DOHH2 (cell line): ENCODE measurements at regions not wholly inside any gene's neighbourhood (a gene's known extent, or its start where the extent isn't known, plus 50 kb on each side); places are given as distances from the start of the nearest gene placed in this dataset.

Experiments
- EZH2phosphoT487 ChIP-seq: fragments of 200-600 bp; sonication (generic); IDR thresholded peaks from 2 replicates; pipeline ENCODE4 v1.6.1; 2017; ENCODE audit warnings: borderline replicate concordance, mild to moderate bottlenecking, antibody characterized with exemption, low read length, moderate library complexity, mixed read lengths
- TF ChIP-seq, protein P1 (sequence below): fragments of 200-600 bp; sonication (generic); IDR thresholded peaks from one replicate; pipeline ENCODE4 v1.5.1; 2014; ENCODE audit warnings: antibody characterized with exemption, mild to moderate bottlenecking, low read depth, low read length; ENCODE audit not compliant: poor library complexity, severe bottlenecking

DNA sequence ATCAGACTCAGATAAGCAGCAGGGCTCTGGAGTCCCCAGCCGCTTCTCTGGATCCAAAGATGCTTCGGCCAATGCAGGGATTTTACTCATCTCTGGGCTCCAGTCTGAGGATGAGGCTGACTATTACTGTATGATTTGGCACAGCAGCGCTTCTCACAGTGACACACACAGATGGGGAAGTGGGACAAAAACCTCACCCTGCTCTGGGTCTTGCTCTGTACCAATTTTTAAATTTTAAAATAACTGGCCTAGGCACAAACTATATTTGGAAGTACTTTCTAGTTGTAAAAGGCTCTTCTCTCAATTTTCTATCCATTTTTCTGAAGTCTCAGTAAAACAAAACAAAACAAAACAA, 131.7 kb downstream of the VPREB1 start:
- TF ChIP-seq, protein P1, sequence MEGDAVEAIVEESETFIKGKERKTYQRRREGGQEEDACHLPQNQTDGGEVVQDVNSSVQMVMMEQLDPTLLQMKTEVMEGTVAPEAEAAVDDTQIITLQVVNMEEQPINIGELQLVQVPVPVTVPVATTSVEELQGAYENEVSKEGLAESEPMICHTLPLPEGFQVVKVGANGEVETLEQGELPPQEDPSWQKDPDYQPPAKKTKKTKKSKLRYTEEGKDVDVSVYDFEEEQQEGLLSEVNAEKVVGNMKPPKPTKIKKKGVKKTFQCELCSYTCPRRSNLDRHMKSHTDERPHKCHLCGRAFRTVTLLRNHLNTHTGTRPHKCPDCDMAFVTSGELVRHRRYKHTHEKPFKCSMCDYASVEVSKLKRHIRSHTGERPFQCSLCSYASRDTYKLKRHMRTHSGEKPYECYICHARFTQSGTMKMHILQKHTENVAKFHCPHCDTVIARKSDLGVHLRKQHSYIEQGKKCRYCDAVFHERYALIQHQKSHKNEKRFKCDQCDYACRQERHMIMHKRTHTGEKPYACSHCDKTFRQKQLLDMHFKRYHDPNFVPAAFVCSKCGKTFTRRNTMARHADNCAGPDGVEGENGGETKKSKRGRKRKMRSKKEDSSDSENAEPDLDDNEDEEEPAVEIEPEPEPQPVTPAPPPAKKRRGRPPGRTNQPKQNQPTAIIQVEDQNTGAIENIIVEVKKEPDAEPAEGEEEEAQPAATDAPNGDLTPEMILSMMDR, result no peak
- TF ChIP-seq EZH2phosphoT487, result no peak
